ENCODE measurements at regions not wholly inside any gene's neighbourhood (a gene's known extent, or its start where the extent isn't known, plus 50 kb on each side); places are given as distances from the start of the nearest gene placed in this dataset.

- peaks cover 1% of the 10 kb centered on the region for H3K4me1 Mint-ChIP-seq (ENCODE audit: low read depth, unreplicated experiment)
- H3K36me3 ChIP-seq (ENCODE audit: control insufficient read depth, insufficient read depth, low read length): no peaks in the 10 kb centered on the region
- CTCF ChIA-PET: no interaction called here
- no peaks in the 10 kb centered on the region for H3K9me3 ChIP-seq
- H3K4me3 ChIP-seq (ENCODE audit: low read depth, low read length): no peak overlapping the region
- intact Hi-C loops (cut with micrococcal nuclease; ENCODE audit: unreplicated experiment): no loop called here
- H3K9me3 Mint-ChIP-seq (ENCODE audit: unreplicated experiment): no peaks in the 10 kb centered on the region
- H3K27me3 Mint-ChIP-seq (ENCODE audit: insufficient read depth, unreplicated experiment): no peaks in the 10 kb centered on the region
- H3K27ac Mint-ChIP-seq (ENCODE audit: unreplicated experiment): no peak overlapping the region
- POLR2A ChIA-PET: no interaction called here
- no peak for DNase-seq
- no peak for TF ChIP-seq CTCF (IDR thresholded peaks at IDR 0.05; ENCODE audit: insufficient read depth in 1 of 2, low read depth in 1 of 2, low read length in 1 of 2, severe bottlenecking in 1 of 2, unreplicated experiment in 1 of 2)
- no peaks in the 10 kb centered on the region for H3K36me3 Mint-ChIP-seq (ENCODE audit: insufficient read depth, unreplicated experiment)
- peaks cover 19% of the 10 kb centered on the region for H3K4me1 ChIP-seq
- no peak overlapping the region for H3K4me3 Mint-ChIP-seq (ENCODE audit: unreplicated experiment)
- BruUV-seq (replicated peaks): no TSS peak
- H3K27me3 ChIP-seq (replicated peaks; ENCODE audit: control insufficient read depth, insufficient read depth, low read length): no peaks in the 10 kb centered on the region
Observed at GRCh38 chr6:100235631-100236030, 229.1 kb downstream of the SIM1 start.

- no peaks in the 10 kb centered on the region for H3K27me3 Mint-ChIP-seq (ENCODE audit: insufficient read depth, unreplicated experiment)
- CTCF ChIA-PET: interaction anchor here (0.6 kb wide), 1 partner anchor 127 kb away, joined by 3 read pairs; no protein-coding TSS in a partner anchor
- H3K36me3 ChIP-seq (ENCODE audit: control insufficient read depth, insufficient read depth, low read length): no peaks in the 10 kb centered on the region
- no peaks in the 10 kb centered on the region for H3K27me3 ChIP-seq (replicated peaks; ENCODE audit: control insufficient read depth, insufficient read depth, low read length)
- H3K9me3 Mint-ChIP-seq (ENCODE audit: unreplicated experiment): no peaks in the 10 kb centered on the region
- H3K9me3 ChIP-seq: no peaks in the 10 kb centered on the region
- H3K36me3 Mint-ChIP-seq (ENCODE audit: insufficient read depth, unreplicated experiment): no peaks in the 10 kb centered on the region
- no peak overlapping the region for H3K4me3 Mint-ChIP-seq (ENCODE audit: unreplicated experiment)
- peaks cover 7% of the 10 kb centered on the region for H3K4me1 Mint-ChIP-seq (ENCODE audit: low read depth, unreplicated experiment)
- no peak for DNase-seq
- POLR2A ChIA-PET: no interaction called here
- H3K4me3 ChIP-seq (ENCODE audit: low read depth, low read length): no peak overlapping the region
- intact Hi-C loops (cut with micrococcal nuclease; ENCODE audit: unreplicated experiment): no loop called here
- H3K4me1 ChIP-seq: peaks cover 29% of the 10 kb centered on the region
- H3K27ac Mint-ChIP-seq (ENCODE audit: unreplicated experiment): no peak overlapping the region
- TF ChIP-seq CTCF (IDR thresholded peaks at IDR 0.05; ENCODE audit: insufficient read depth in 1 of 2, low read depth in 1 of 2, low read length in 1 of 2, severe bottlenecking in 1 of 2, unreplicated experiment in 1 of 2): no peak
- no TSS peak for BruUV-seq (replicated peaks)
Observed at GRCh38 chr6:100234625-100235024, 230.1 kb downstream of the SIM1 start.

- no TSS peak for BruUV-seq (replicated peaks)
- CTCF ChIA-PET: no interaction called here
- Mint-ChIP-seq H3K27me3 (ENCODE audit: insufficient read depth, unreplicated experiment) (no peaks in the 10 kb centered on the region), H3K27ac (ENCODE audit: unreplicated experiment) (no peak overlapping the region), H3K36me3 (ENCODE audit: insufficient read depth, unreplicated experiment) (no peaks in the 10 kb centered on the region), H3K4me1 (ENCODE audit: low read depth, unreplicated experiment) (peaks cover 7% of the 10 kb centered on the region), H3K9me3 (ENCODE audit: unreplicated experiment) (no peaks in the 10 kb centered on the region), H3K4me3 (ENCODE audit: unreplicated experiment) (no peak overlapping the region)
- intact Hi-C loops (cut with micrococcal nuclease; ENCODE audit: unreplicated experiment): no loop called here
- Histone ChIP-seq H3K36me3 (ENCODE audit: control insufficient read depth, insufficient read depth, low read length) (no peaks in the 10 kb centered on the region), H3K4me1 (peaks cover 34% of the 10 kb centered on the region), H3K9me3 (no peaks in the 10 kb centered on the region), H3K4me3 (ENCODE audit: low read depth, low read length) (no peak overlapping the region), H3K27me3 (replicated peaks; ENCODE audit: control insufficient read depth, insufficient read depth, low read length) (no peaks in the 10 kb centered on the region)
- POLR2A ChIA-PET: no interaction called here
- no peak for TF ChIP-seq CTCF (IDR thresholded peaks at IDR 0.05; ENCODE audit: insufficient read depth in 1 of 2, low read depth in 1 of 2, low read length in 1 of 2, severe bottlenecking in 1 of 2, unreplicated experiment in 1 of 2)
- no peak for DNase-seq
Observed at GRCh38 chr6:100232781-100233573, 231.7 kb downstream of the SIM1 start.
